HG03457 (cell line): ENCODE measurements at regions not wholly inside any gene's neighbourhood (a gene's known extent, or its start where the extent isn't known, plus 50 kb on each side); places are given as distances from the start of the nearest gene placed in this dataset.

Experiments
- ATAC-seq: cut with Tn5 transposase; IDR thresholded peaks from one replicate; pipeline ENCODE4 v1.9.1; 2021; ENCODE audit warnings: moderate number of reproducible peaks; ENCODE audit not compliant: unreplicated experiment

- ATAC-seq: no peak
These were observed 50.3 kb upstream of the MACC1 start for GRCh38 chr7:20267482-20267881.

GRCh38 chr7:20268824-20269223 lies 51.6 kb upstream of the MACC1 start:
- ATAC-seq: no peak

DNA sequence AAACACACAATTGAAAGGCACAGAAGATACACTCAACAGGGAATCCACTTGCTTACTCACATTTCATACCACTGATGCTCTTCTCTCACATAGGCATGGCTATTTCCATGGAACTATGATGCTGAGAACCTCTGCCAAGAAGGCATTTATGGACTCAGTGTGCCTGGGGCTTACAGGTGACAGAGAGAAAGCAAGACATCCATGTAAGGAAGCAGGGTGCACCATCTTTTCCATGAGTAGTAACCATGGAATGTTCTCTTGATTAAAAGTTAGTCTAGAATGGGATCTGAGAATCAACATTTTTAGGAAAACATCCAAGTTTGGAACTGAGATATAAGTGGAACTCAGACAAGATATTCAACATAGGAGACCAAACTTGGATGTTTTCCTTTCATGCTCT lies 52.5 kb upstream of the MACC1 start:
- ATAC-seq: no peak

DNA sequence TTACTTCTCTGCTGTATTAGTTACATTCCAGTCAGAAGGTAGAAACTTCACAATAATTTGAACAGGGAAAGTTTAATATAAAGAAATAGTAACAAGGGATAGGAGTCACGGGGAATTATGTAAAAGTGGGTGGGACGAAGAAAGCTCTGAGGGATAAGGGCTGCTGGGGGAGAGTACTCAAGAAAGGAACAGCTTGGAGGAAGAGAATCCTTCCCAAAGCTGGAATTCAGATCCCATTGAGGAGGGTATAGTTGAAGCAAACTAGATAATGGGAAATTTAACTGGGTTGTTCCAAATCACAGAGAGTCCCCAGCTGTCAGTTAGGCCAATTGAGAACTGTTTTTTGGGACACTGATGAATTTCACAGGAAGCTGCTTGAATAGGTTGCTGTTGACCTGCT lies 53.2 kb upstream of the MACC1 start:
- ATAC-seq: no peak

GRCh38 chr7:20270867-20271266 lies 53.7 kb upstream of the MACC1 start:
- peak; percentile 69 for ATAC-seq

DNA sequence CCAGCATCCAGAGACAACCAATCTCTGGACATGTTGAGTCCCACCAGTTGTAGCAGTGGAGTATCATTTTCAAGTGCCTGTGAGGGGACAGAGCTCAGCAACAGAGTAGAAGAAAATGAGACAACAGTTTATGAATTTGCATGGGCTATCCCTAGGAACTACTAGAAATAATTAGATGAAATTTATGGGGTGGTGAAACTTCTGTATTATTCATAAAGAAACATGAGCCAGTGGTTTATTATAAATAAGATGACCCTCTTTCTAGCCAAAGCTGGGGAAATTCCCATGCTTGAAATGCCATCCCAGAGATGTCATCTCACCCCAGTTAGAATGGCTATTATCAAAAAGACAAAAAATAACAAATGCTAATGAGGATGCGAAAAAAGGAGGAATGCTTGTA lies 55.1 kb upstream of the ITGB8 start:
- no peak for ATAC-seq

DNA sequence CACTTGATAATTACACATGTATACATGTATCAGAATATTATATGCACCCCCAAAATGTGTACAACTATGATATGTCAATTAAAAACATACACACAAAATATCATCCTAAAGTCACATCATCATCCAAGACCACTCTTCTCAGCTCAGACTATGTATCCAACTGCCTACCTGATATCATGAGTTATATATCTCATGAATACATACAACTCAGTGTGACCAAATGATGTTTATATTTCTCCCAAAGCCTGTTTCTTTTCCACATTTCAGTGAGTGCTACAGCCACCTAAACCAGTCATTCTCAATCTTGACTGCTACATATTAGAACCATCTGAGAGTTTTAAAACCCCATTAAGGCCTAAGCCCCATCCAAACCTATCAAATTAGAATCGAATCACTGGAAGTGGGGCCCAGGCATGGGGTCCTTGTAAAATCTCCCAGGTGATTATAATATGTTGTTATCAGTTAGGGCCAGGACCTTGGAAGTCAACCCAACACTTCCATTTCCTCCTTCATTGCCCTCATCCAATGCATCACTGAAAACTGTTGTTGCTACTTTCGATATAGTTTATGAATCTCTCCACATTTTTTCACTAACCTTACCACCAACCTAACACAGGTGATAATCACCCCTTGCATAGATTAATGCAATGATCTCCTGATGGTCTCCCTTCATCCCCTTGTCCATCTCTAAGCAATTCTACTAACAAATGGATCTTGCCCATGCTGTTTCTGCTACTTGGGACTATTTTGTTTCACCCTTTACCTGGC lies 53.8 kb upstream of the ITGB8 start:
- ATAC-seq: no peak

DNA sequence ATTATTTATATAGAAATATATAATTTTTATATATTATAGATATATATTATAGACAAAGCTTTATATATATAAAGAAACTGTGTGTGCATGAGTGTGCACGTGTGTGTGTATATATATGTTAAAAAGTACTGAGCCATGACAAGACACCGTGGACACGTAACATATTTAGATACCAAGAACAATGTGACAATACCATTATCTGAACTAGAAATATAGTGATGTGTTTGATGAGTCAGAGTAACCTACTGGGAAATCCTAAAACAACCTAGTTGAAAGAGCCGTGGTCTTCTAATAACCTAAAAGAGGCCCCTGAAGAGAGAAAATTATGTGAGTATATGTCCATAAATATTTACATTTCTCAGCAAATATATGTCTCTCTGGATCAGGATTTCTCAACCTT lies 50.7 kb upstream of the ITGB8 start:
- no peak for ATAC-seq

GRCh38 chr7:20280475-20281351 lies 50.0 kb upstream of the ITGB8 start:
- no peak for ATAC-seq
